WTC11 (cell line): ENCODE measurements at regions not wholly inside any gene's neighbourhood (a gene's known extent, or its start where the extent isn't known, plus 50 kb on each side); places are given as distances from the start of the nearest gene placed in this dataset.

Experiments
- CTCF ChIP-seq: fragments of 200-600 bp; IDR thresholded peaks from 2 replicates; pipeline ENCODE4 v1.8.0; 2022; ENCODE audit warnings: antibody characterized with exemption
- ERG ChIP-seq: fragments of 250-450 bp; sonication (Bioruptor Pico); IDR thresholded peaks from 2 replicates; pipeline ENCODE4 v1.8.0; 2021; ENCODE audit warnings: mild to moderate bottlenecking

- TF ChIP-seq CTCF: no peak
- TF ChIP-seq ERG: no peak
Observed at GRCh38 chr13:105395041-105395440, 1140.4 kb downstream of the EFNB2 start.
